HG02571 (cell line): ENCODE measurements at regions not wholly inside any gene's neighbourhood (a gene's known extent, or its start where the extent isn't known, plus 50 kb on each side); places are given as distances from the start of the nearest gene placed in this dataset.
"Not testable (repeated sequence)": the region's sequence is repeated elsewhere in the genome, so short reads cannot be mapped to it uniquely, and the experiment has no call there.

ENCODE experiments used
- ATAC-seq: cut with Tn5 transposase; IDR thresholded peaks from one replicate; pipeline ENCODE4 v1.9.1; 2021; ENCODE audit warnings: mild to moderate bottlenecking, moderate library complexity; ENCODE audit not compliant: unreplicated experiment

DNA sequence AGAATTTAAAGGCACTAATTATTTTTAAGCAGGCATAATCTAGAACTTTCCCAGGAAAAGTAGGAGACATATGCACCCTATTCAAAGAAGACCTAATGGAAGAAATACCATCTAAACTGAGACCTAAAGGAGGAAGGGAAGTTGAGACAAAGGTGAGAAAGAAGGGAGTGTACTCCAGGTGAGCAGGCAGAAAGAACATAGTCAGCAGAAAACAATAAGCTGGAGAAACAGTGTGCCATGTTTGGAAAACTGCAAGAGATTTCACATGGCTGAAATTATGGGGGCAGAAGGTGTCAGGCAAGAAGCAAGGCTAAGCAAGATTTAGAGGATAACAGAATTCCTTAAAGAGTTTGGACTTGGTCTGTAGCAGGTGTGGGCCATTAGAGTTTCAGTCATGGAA, 167.0 kb upstream of the USP25 start:
- no peak for ATAC-seq

DNA sequence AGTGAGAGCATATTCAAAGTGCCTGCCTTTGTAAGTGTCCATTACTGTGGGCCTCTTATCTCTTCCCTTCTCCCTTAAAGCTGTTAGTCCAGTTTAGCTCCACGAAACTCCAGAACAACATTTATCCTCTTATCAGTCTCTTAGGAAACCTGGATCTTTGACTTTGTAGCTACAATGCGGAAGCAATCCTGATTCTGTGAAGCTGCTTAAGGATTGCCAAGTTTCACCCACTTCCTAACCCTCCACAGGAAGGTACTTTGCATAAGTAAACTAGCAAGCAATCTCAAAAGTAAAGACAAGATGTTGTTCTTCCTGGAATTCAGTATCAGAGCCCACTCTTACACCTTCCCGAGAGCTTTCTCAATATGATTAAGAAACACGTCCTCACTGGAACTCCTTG, 164.9 kb upstream of the USP25 start:
- no peak for ATAC-seq

DNA sequence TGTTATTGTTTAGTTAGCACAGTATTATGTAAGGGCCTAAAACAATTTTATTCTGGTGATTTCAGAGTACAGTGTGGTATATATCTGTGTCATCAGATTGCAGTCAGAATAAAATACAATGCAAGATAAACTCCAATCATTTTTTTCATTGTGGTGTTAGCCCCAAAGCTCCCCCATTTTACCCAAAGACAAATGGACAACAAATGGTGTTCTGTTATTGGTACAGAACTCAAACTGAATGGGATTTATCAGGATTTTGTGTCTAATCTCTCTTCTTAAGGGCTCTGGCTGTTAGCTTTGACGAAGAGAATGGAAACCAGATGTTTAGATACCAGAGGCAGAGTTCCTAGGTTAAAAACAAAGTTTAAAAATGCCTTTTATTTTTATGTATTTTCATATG, 163.1 kb upstream of the USP25 start:
- no peak for ATAC-seq

DNA sequence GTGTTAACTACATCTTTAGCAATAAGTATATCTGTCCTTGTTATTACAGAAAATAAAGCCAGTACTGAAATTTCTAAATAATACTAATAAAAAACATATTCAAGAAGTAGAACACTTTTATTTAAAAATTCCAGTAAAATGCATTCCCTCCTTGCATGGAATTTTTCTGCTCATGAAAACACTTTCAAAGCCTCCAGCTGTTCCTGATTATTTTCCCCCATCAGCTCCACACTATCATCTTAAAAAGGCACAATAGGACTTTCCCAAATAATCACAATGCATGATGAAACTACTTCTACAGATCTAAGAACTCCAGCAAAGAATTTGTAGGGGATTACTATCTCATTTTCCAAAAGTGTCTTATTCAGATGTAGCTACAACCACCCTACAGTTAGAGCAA, 162.6 kb upstream of the USP25 start:
- no peak for ATAC-seq

DNA sequence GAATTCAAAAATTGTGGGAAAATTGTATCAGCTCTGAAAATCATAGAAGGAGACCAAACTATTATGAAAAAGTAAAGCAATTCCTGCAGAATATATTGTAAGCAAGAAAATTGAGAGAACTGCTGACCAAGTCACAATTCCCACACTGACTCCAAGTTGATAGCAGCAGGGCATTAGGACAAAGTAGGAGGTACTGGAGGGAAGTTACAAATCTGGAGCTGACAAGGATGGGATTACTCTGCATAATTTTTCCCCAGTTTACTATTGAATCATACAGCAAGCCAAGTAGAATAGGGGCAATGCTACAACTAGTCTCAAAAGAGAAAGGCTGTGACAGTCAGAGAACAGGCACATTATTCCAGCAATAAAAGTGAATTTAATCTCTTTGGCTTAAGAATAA, 161.3 kb upstream of the USP25 start:
- ATAC-seq, result no peak

DNA sequence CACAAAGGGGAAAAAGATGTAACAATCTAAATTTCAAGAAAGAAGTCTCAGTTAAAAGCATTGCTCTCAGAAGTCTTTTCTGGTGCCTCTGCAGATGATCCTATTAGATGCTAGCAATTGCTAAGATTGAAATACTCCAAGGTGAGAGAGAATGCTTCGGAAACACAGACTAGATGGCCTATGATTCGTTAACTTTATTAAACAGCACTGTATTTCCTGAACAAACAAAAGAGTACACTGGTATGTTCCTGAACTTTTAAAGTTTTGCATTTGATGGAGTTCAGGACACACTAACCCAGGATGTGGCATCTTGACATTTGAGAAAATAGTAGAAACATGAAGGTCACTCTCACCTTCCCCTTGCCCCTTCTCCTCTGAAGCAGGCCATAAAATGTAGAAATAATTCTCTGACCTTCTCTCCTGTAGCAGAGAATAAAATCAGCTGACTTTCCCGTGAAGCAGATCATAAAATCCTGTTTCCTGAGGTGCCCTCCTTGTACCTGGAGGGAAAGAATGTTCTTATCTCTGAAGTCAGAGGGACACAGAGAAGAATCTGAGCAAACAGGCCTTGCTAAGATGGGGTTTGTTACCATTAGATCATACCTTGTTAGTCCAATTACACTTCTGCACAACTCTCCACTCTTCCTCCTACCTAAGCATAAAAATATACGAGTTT, 142.9 kb upstream of the USP25 start:
- ATAC-seq, result no peak

DNA sequence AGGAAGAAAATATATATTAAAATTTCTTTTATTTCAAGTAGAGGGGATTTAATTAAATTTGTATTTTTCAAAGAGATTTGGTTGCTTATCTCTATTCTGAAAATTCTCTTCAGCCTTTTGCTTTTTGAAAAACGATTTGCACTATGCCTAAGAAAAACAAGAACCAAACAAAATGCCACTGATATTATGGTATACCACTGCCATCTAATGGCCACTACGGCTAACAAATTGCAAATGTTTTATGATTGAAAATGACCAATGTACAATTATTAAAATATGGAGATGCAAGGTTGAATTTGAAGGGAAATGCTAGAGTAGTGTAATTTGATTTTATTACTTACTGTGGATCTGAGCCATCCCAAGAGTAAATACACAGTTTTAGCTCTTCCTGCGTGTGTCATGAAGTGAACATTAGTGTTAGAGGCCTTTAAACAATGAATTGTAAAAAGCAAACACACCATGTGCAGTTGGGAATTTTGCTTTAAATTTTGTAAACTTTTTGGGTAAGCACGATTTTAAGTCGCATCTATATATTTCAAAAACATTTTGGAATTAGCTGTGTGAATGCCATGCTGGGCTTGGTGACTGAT, 137.4 kb upstream of the USP25 start:
- ATAC-seq, result no peak

DNA sequence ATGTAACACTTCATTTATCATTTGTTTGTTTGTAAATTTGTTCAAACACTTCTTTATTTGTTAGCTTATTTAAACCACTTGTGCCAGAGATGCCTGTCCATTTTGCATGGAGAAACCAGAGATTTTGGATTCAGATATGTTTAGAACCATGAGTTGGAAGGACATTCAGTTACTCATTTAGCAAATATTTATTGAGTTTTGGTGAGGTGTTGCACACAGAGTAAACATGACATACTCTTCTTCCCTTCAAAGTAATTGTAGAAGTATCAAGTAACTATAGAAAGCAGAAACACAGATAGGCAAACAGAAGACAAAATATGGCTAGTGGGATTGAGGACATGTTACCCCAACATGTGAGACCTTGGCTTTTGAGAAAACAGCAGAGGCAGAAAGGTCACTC, 136.8 kb upstream of the USP25 start:
- no peak for ATAC-seq

DNA sequence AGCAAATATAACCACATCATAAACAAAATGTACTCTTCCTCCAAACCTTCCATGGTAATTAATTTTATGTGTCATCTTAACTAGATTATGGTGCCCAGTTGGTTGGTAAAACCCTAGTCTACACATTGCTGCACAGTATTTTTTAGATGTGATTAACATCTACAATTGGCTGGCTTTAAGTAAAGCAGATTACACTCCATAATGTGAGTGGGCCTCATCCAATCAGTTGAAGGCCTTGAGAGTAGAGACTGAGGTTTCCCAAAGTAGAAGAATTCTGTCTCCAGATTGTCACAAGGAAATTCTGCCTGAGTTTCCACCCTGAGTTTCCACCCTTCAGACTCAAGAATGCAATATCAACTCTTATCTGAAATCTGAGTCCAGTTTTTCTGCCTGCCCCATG, 128.4 kb upstream of the USP25 start:
- ATAC-seq, result no peak

DNA sequence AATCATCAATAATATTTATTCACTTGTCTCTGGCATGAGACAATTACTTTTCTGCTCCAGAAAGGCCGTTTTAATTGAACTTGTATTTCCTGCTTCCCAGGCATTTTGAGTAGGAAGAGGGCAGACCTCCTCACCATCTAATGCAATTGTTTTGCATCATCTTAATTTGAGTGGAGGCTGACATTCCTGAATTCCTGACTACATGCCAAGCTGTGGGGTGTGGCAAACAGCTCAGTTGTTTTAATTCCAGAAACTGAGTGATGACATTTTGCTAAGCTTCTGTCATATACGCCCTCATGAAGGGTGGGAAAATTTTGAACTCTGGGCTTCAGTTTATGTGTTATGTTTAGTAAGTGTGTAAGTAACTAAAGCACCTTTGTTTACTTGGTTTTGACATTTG, 125.4 kb upstream of the USP25 start:
- ATAC-seq, result no peak

DNA sequence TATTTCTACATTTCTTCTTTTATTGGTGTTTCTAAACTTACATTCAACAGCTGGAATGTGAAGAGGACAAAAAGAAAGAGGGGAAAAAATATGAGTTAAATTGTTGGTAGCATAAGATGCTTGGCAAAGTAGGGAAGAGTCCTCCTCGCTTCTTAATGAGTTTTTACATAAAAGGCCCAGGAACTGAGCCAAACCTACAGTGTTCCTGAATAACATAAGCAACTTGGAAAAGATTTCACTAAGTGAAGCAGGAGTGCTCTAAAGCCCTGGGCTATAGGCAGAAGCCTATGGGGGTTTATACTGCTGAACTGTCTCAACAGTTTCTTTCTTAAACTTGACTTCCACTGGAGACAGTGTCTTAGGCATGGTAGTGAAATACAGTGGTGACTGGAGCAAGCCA, 115.0 kb upstream of the USP25 start:
- no peak for ATAC-seq

DNA sequence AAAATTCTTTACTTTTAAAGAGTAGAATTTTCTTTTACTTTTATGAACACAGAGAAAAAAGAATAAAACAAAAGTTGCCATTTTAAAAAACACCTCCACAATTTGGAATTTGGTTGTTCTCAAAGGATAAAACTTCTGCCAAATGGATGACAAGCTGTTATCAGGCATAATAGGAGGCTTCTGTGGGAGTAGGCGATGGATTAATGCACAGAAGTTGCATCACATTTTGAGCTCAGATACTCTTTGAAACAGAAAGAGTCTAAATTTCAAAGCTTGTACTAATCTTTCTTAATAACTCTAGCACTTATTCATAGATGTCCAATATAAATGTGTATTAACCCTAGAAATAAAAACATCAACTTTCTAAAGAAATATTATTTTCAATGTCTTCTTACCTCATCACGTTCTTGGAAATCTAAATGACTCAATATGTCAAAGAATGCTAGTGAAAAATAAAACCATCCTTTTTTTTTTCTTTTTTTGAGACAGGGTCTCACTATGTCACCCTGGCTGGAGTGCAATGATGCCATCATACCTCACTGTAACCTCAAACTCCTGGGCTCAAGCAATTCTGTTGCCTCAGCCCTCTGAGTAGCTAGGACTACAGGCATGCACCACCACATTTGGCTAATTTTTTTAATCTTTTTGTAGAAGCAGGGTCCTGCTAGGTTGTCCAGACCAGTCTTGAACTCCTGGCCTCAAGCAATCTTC, 112.8 kb upstream of the USP25 start:
- ATAC-seq, result no peak

DNA sequence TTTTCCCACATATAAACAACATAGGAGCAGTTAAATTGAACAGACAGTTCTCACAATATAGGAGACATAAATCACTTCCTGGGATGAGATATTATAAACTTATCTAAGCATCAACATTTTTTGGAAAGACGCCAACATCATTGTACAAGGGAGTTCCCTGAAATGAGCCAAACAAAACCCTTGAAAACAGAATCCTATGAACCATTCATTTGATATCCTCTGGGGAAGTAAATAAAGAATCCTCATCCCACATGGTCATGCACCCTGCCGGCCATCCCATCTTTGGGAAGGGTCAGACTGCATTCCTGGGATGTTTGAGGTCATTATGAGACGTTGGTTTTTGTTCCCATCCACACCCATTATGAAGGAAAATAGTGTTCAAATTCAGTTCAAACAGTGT, 111.8 kb upstream of the USP25 start:
- no peak for ATAC-seq

DNA sequence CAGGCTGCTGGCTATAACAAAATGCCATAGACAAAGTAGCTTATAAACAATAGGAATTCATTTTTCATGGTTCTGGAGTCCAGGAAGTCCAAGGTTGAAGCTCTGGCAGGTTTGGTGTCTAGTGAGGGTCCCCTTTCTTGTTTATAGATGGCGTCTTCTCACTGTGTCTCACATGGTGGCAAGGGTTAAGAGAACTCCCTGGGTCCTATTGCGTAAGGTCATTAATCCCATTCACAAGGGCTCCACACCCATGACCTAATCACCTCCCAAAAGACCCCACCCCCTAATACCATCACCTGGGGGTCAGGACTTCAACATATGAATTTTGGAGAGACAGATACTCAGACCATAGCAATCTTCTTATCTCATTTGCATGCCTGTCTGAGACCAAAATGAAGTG, 108.9 kb upstream of the USP25 start:
- no peak for ATAC-seq

DNA sequence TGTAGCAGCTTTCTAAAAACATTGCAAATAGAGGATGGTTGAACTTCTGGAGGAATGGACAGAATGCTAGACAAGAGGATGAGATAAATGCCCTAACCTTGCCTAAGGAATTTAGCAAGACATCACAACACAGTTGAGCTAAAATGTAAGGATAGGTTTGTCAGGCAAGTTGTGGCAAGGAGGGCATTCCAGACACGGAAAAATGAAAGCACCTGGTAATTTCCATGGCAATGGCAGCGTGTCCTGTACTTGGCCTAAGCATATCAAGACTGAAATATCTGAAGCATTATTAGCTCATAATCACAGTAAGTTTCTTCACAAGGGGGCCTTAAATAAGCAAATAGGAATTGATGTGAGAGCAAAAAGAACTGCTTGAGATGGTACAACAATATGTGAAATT, 105.1 kb upstream of the USP25 start:
- no peak for ATAC-seq

DNA sequence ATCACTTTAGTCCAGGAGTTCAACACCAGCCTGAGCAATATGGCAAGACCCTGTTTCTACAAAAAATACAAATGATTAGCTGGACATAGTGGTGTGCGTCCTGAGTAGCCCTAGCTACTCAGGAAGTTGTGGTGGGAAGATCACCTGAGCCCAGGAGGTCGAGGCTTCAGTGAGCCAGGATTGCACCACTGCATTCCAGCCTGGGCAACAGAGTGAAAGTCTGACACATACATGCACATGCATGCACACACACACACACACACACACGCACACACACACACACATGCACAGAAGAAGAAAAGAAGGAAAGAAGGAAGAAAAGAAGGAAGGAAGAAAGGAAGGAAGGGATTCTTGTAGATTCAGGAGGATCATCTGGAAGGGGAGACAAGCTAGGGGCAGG, 104.4 kb upstream of the USP25 start:
- no peak for ATAC-seq

DNA sequence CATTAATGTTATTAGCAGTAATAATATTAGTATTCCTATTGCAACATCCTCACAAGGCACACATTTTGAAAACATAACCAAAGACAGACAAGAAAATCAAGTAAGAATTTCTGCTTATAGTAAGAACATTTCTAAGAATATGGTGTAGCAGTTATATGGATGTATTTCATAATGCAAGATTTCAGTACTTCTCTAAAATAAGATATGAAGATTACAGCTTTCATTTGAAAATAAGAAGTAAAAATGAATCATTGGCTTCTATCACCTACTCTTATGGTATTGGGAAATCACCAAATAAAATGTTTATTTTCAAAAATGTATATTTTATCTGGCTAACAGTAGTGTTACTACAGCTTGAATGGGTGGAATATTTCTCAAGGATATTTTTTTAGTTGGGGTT, 103.8 kb upstream of the USP25 start:
- ATAC-seq, result no peak

DNA sequence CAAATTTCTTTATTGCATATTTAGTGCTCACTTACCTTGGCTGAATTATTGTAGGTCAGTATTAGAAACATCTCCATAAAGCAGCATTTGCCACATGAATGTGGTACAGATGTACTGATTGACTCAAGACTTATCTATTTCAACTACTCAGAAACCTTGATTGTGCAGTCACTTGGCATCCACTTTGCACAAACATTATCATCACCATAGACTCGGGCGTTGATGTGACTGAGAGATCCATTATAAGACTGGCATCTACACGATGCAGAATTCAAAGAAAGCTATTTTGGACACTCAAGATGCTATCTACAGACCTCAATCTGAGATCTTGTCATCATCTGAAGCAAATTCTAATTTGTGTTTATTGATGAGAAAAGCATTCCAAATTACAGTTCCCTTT, 102.8 kb upstream of the USP25 start:
- no peak for ATAC-seq

DNA sequence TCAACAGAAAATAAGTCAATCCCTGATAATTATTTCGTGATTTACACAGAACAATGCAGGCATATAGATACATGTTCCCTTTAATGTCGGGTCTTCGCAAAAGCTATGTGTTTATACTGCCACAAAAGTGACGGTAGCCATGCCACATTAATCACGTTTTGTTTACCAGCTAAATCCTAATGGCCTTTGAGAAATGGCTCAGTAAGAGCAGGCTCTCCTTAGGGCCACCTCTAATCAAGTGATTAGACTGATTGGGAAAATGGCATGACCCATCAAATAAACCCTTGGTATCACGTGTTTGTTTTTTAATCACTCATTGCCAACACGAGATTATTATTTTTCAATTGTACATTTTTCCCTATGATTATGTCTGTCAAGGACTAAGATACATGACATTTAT, 102.0 kb upstream of the USP25 start:
- no peak for ATAC-seq

DNA sequence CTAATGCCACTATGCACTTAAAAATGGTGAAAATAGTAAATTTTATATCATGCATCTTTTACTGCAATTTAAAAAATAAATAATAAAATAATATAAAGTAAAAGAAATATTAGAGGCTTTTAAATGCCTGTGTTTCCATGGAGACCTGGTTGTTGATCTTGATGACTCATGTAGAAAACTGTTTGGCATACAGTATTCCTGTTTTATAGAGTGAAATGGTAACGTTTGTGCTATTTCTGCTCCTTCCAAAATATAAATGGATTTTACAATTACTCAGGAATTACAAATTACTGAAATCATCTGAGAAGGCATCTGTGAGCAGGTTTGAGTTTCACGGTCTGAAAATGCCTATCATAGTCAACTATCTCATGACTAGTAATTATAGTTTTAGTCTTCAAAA, 98.4 kb upstream of the USP25 start:
- ATAC-seq, result no peak

DNA sequence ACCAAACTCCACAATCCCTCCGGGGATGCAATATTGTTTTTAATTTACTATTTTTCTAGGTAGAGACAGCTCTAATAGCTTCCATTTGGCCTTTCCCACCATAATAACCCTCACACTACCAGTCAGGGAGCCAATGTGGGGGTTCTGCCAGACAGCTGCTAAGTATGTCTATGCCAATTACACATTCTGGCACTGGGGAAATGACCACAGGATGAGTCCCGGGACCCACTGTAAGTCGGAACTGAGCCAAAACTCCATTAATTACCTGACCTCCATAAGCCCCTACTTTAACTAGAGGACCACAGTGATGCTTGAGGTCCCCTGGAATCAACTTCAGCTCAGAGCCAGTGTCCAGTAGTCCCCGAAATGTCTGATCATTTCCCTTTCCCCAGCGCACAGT, 95.2 kb upstream of the USP25 start:
- ATAC-seq, result not testable (repeated sequence)

DNA sequence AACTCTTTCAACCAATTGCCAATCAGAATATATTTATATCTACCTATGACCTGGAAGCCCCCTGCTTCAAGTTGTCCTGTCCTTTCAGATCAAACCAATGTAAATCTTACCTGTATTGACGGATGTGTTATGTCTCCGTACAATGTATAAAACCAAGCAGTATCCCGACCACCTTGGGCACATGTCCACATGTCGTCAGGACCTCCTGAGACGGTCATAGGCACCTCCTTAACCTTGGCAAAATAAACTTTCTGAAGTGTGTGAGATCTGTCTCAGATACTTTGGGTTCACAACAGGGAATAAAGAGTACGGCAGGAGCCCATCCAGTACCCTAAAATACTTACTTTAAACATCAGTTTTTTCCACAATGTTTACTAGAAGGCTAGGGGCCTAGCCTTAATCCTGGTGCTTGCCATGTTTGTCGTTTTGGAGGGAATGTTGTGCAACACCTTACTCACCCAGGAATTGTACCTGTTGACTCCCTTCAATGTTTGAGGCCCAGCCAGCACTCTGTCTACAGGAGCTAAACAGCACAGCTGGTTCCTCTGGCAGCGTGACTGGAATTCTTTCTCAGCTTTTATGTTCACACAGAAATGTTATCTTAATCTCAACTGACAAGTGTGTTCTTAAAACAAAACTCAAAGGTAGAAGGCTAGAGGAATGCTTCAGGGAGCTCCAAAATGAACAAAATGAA, 90.8 kb upstream of the USP25 start:
- no peak for ATAC-seq
